H1 (cell line): ENCODE measurements at regions not wholly inside any gene's neighbourhood (a gene's known extent, or its start where the extent isn't known, plus 50 kb on each side); places are given as distances from the start of the nearest gene placed in this dataset.

Source experiments
- CTCF ChIP-seq, 3 experiments: IDR thresholded peaks; 1 replicate in 2 of 3; 2 replicates in 1 of 3; pipeline versions ENCODE4 v1.5.1 to v1.6.1; 2011; ENCODE audit warnings: low read length in 3 of 3, mild to moderate bottlenecking in 3 of 3, inconsistent platforms in 2 of 3, low read depth in 1 of 3, moderate library complexity in 1 of 3; ENCODE audit not compliant: insufficient read depth in 1 of 3; ENCODE audit errors: control extremely low read depth in 1 of 3
- HDAC6 ChIP-seq: IDR thresholded peaks from one replicate; pipeline ENCODE4 v1.7.1; 2012; ENCODE audit warnings: low read depth, mild to moderate bottlenecking, inconsistent platforms, low read length, moderate library complexity

GRCh38 chr12:97167598-97167997, 260.5 kb downstream of the NEDD1 start:
- TF ChIP-seq CTCF (IDR thresholded peaks at IDR 0.05; ENCODE audit: control extremely low read depth in 1 of 3, insufficient read depth in 1 of 3, low read depth in 1 of 3, low read length in 3 of 3) (no peak), HDAC6 (no peak)
